GM23248 (cell line): ENCODE measurements at regions not wholly inside any gene's neighbourhood (a gene's known extent, or its start where the extent isn't known, plus 50 kb on each side); places are given as distances from the start of the nearest gene placed in this dataset.

ENCODE experiments used
- EZH2 ChIP-seq: fragments of 200-600 bp; sonication (generic); IDR thresholded peaks from 2 replicates; pipeline ENCODE4 v1.6.1; 2018; ENCODE audit warnings: antibody characterized with exemption, mild to moderate bottlenecking; ENCODE audit not compliant: insufficient read depth, poor library complexity, severe bottlenecking
- EZH2phosphoT487 ChIP-seq: fragments of 200-600 bp; sonication (generic); IDR thresholded peaks from 2 replicates; pipeline ENCODE4 v1.6.1; 2018; ENCODE audit warnings: antibody characterized with exemption, moderate library complexity, mild to moderate bottlenecking, low read depth; ENCODE audit not compliant: insufficient read depth

DNA sequence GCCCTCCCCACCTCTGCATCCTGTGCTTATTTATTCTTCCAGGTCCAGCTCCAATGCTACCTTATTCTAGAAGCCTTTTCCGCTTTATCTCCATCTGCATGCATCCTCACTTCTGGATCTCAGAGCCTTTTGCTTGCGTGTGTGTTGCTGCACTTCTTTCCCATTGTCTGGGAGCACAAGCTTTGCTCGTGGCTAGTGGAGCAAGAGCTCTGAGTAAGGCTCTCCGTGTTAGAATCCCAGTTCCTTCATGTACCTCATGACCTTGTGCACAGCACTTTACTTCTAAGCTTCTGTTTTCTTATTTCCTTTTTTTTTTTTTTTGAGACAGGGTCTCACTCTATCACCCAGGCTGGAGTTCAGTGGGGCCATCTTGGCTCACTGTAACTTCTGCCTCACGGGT lies 140.0 kb upstream of the POU3F1 start:
- TF ChIP-seq EZH2phosphoT487 (no peak), EZH2 (no peak)
